Right lobe of liver (tissue), 6 donors: ENCODE measurements at regions not wholly inside any gene's neighbourhood (a gene's known extent, or its start where the extent isn't known, plus 50 kb on each side); places are given as distances from the start of the nearest gene placed in this dataset.

Experiments used
- ATAC-seq, 4 donors: fragments of 200-7000 bp; cut with Tn5 transposase; one replicate each; pipeline ENCODE4 v1.9.1; 2020; ENCODE audit warnings: mild to moderate bottlenecking in 4 of 4, moderate library complexity in 4 of 4
- DNase-seq, 3 donors: peaks; one replicate each; pipeline ENCODE4 v3.0.0-alpha.2; 2020
- H3K27ac ChIP-seq, 3 donors: fragments of 200-600 bp; one replicate each; pipeline ENCODE4 v1.8.0; 2022
- H3K27me3 ChIP-seq, 2 donors: fragments of 200-600 bp; one replicate each; pipeline ENCODE4 v1.8.0; 2022
- H3K36me3 ChIP-seq, 4 donors: fragments of 200-600 bp; sonication (generic) in 1 of 4; one replicate each; pipeline versions ENCODE4 v1.5.1 to v1.8.0; 2017 to 2022; ENCODE audit warnings: control low read depth in 1 of 4
- H3K4me1 ChIP-seq, 4 donors: fragments of 200-600 bp; sonication (generic) in 1 of 4; one replicate each; pipeline versions ENCODE4 v1.5.1 to v1.8.0; 2017 to 2022; ENCODE audit warnings: control low read depth in 1 of 4
- H3K4me3 ChIP-seq, 3 donors: fragments of 200-600 bp; one replicate each; pipeline ENCODE4 v1.8.0; 2022
- H3K9me3 ChIP-seq, 4 donors: fragments of 200-600 bp; sonication (generic) in 1 of 4; one replicate each; pipeline versions ENCODE4 v1.5.1 to v1.8.0; 2017 to 2022; ENCODE audit warnings: control low read depth in 1 of 4
- CTCF ChIP-seq, 4 donors: fragments of 200-600 bp in 3 of 4; fragments of 450-650 bp in 1 of 4; IDR thresholded peaks; one replicate each; pipeline versions ENCODE4 v1.5.1 to v1.8.0; 2016 to 2022; ENCODE audit warnings: antibody characterized with exemption in 4 of 4, mild to moderate bottlenecking in 2 of 4
- POLR2A ChIP-seq: fragments of 450-650 bp; IDR thresholded peaks from one replicate; pipeline ENCODE4 v1.6.1; 2017; ENCODE audit warnings: antibody characterized with exemption, mild to moderate bottlenecking
- WGBS: methylation state at CpG from one replicate; pipeline ENCODE4 v1.1.6; 2018; ENCODE audit warnings: low coverage, low lambda C conversion rate; ENCODE audit not compliant: insufficient coverage; ENCODE audit errors: missing lambda C conversion rate; 5-methylcytosine and 5-hydroxymethylcytosine counted together
- intact Hi-C, 2 donors: fragments of 100-400 bp; cut with DNase I; formaldehyde crosslinking; loops; one replicate each; pipeline versions ENCODE4 v1.11.2 to v1.14.1; 2022
- donor health status: DM: no; HTN: yes; CAD: no.
- donor health status: DM: no; HTN: no; CAD: no.
- donor health status: DM: no; HTN: no; CAD: no.
- donor health status: DM: no; HTN: yes; CAD: no.
- donor health status: DM: no; HTN: yes; CAD: no.

GRCh38 chr9:12935714-12936113 is 160.9 kb downstream of the LURAP1L start:
- ATAC-seq (peak in 1 of 4 donors; percentile 30), DNase-seq (no peak)
- H3K27ac ChIP-seq = no peak overlapping the region
- WGBS = 74% methylated on average over 2 of the region's 2 CpGs
- no peaks in the 10 kb centered on the region for H3K9me3 ChIP-seq
- H3K36me3 ChIP-seq = no peaks in the 10 kb centered on the region
- no peak overlapping the region for H3K4me3 ChIP-seq
- no peak for TF ChIP-seq POLR2A
- TF ChIP-seq CTCF (IDR thresholded peaks at IDR 0.05) = no peak
- no peaks in the 10 kb centered on the region for H3K4me1 ChIP-seq
- H3K27me3 ChIP-seq = no peaks in the 10 kb centered on the region
- intact Hi-C loops = no loop called here

- no peaks in the 10 kb centered on the region for H3K9me3 ChIP-seq
- no peak for TF ChIP-seq CTCF (IDR thresholded peaks at IDR 0.05)
- no peak for TF ChIP-seq POLR2A
- no peaks in the 10 kb centered on the region for H3K36me3 ChIP-seq
- no peaks in the 10 kb centered on the region for H3K4me1 ChIP-seq
- DNase-seq (no peak), ATAC-seq (no peak)
- 96% methylated on average over 4 of the region's 4 CpGs for WGBS
- H3K4me3 ChIP-seq = no peak overlapping the region
- intact Hi-C loops = no loop called here
- H3K27me3 ChIP-seq = no peaks in the 10 kb centered on the region
- no peak overlapping the region for H3K27ac ChIP-seq
Measured at GRCh38 chr9:12954441-12954840, 179.6 kb downstream of the LURAP1L start.

- Histone ChIP-seq H3K27ac (no peak overlapping the region), H3K4me3 (no peak overlapping the region), H3K9me3 (no peaks in the 10 kb centered on the region), H3K27me3 (no peaks in the 10 kb centered on the region), H3K4me1 (no peaks in the 10 kb centered on the region), H3K36me3 (no peaks in the 10 kb centered on the region)
- ATAC-seq (no peak), DNase-seq (no peak)
- 65% methylated on average over 7 of the region's 11 CpGs for WGBS
- intact Hi-C loops = no loop called here
- no peak for TF ChIP-seq POLR2A
- no peak for TF ChIP-seq CTCF (IDR thresholded peaks at IDR 0.05)
Measured at GRCh38 chr9:12955510-12956163, 180.8 kb downstream of the LURAP1L start.

- TF ChIP-seq CTCF (IDR thresholded peaks at IDR 0.05) = no peak
- no peak for TF ChIP-seq POLR2A
- intact Hi-C loops = no loop called here
- 46% methylated on average over 3 of the region's 3 CpGs for WGBS
- no peak for ATAC-seq
- Histone ChIP-seq H3K4me1 (no peaks in the 10 kb centered on the region), H3K36me3 (no peaks in the 10 kb centered on the region), H3K9me3 (no peaks in the 10 kb centered on the region), H3K27me3 (no peaks in the 10 kb centered on the region), H3K4me3 (no peak overlapping the region), H3K27ac (no peak overlapping the region)
- DNase-seq = no peak
Measured at GRCh38 chr9:12956261-12956660, 181.4 kb downstream of the LURAP1L start.

GRCh38 chr9:12956805-12957204 is 182.0 kb downstream of the LURAP1L start:
- Histone ChIP-seq H3K27ac (no peak overlapping the region), H3K4me3 (no peak overlapping the region), H3K36me3 (no peaks in the 10 kb centered on the region), H3K9me3 (no peaks in the 10 kb centered on the region), H3K27me3 (no peaks in the 10 kb centered on the region), H3K4me1 (no peaks in the 10 kb centered on the region)
- intact Hi-C loops = no loop called here
- WGBS = 94% methylated on average over 4 of the region's 4 CpGs
- TF ChIP-seq CTCF (IDR thresholded peaks at IDR 0.05) (no peak), POLR2A (no peak)
- DNase-seq (no peak), ATAC-seq (no peak)
